ENCODE measurements at regions not wholly inside any gene's neighbourhood (a gene's known extent, or its start where the extent isn't known, plus 50 kb on each side); places are given as distances from the start of the nearest gene placed in this dataset.

DNA sequence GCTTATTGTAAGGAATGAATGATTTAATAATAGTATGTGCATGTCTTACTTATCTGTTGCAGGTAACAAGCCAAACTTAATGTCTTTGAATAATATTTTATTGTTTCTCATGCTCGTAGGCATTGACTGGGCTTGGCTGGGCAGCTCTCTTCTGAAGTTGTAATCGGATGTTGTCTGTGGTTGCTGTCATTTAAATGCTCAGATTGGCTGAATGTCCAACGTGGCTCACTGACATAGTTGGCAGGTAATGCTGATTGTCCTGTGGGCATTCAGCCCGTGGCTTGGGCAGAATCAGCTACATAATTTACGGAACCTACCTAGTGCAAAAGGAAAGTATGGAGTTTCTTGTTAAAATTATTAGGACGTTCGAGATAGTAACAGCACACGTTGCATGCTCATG, 297.4 kb upstream of the GBE1 start:
- DNase-seq (ENCODE audit: low read depth in 1 of 2, low spot score in 1 of 2), result no peak
- no peak overlapping the region for H3K4me3 ChIP-seq (replicated peaks; ENCODE audit: insufficient read depth, low read length)
- TF ChIP-seq, protein P1, sequence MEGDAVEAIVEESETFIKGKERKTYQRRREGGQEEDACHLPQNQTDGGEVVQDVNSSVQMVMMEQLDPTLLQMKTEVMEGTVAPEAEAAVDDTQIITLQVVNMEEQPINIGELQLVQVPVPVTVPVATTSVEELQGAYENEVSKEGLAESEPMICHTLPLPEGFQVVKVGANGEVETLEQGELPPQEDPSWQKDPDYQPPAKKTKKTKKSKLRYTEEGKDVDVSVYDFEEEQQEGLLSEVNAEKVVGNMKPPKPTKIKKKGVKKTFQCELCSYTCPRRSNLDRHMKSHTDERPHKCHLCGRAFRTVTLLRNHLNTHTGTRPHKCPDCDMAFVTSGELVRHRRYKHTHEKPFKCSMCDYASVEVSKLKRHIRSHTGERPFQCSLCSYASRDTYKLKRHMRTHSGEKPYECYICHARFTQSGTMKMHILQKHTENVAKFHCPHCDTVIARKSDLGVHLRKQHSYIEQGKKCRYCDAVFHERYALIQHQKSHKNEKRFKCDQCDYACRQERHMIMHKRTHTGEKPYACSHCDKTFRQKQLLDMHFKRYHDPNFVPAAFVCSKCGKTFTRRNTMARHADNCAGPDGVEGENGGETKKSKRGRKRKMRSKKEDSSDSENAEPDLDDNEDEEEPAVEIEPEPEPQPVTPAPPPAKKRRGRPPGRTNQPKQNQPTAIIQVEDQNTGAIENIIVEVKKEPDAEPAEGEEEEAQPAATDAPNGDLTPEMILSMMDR (IDR thresholded peaks at IDR 0.05; ENCODE audit: insufficient read depth, low read length), result no peak
- TF ChIP-seq GABPA (IDR thresholded peaks at IDR 0.05; ENCODE audit: low read depth) (no peak), POLR2AphosphoS5 (IDR thresholded peaks at IDR 0.05; ENCODE audit: low read depth) (no peak)
- TF ChIP-seq, protein P2, sequence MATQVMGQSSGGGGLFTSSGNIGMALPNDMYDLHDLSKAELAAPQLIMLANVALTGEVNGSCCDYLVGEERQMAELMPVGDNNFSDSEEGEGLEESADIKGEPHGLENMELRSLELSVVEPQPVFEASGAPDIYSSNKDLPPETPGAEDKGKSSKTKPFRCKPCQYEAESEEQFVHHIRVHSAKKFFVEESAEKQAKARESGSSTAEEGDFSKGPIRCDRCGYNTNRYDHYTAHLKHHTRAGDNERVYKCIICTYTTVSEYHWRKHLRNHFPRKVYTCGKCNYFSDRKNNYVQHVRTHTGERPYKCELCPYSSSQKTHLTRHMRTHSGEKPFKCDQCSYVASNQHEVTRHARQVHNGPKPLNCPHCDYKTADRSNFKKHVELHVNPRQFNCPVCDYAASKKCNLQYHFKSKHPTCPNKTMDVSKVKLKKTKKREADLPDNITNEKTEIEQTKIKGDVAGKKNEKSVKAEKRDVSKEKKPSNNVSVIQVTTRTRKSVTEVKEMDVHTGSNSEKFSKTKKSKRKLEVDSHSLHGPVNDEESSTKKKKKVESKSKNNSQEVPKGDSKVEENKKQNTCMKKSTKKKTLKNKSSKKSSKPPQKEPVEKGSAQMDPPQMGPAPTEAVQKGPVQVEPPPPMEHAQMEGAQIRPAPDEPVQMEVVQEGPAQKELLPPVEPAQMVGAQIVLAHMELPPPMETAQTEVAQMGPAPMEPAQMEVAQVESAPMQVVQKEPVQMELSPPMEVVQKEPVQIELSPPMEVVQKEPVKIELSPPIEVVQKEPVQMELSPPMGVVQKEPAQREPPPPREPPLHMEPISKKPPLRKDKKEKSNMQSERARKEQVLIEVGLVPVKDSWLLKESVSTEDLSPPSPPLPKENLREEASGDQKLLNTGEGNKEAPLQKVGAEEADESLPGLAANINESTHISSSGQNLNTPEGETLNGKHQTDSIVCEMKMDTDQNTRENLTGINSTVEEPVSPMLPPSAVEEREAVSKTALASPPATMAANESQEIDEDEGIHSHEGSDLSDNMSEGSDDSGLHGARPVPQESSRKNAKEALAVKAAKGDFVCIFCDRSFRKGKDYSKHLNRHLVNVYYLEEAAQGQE (IDR thresholded peaks at IDR 0.05; ENCODE audit: insufficient replicate concordance, low read depth), result no peak
- H3K27ac ChIP-seq (replicated peaks), result no peak overlapping the region
- H3K27me3 ChIP-seq (ENCODE audit: insufficient read depth, poor library complexity, severe bottlenecking), result no peaks in the 10 kb centered on the region

DNA sequence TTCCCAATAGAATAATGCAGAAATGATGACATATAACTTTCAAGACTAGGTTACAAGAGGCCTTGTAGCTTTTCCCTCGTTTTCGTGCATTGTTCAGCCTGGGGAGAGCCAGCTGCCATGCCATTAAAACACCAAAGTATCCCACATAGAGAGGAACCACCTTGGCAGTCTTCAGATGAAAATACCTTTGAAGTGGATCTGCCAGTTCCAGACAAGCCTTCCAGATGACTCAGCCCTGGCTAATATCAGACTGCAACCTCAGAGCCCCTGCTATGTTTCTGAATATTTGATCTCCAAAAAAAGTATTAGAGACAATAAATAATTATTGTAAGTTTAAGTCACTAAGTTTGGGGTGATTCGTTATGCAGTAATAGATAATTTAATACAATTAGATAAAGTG, 294.3 kb upstream of the GBE1 start:
- Histone ChIP-seq H3K27me3 (ENCODE audit: insufficient read depth, poor library complexity, severe bottlenecking) (no peaks in the 10 kb centered on the region), H3K27ac (replicated peaks) (no peak overlapping the region), H3K4me3 (replicated peaks; ENCODE audit: insufficient read depth, low read length) (no peak overlapping the region)
- no peak for DNase-seq (ENCODE audit: low read depth in 1 of 2, low spot score in 1 of 2)
- TF ChIP-seq, protein P1 (IDR thresholded peaks at IDR 0.05; ENCODE audit: insufficient read depth, low read length), result no peak
- TF ChIP-seq GABPA (IDR thresholded peaks at IDR 0.05; ENCODE audit: low read depth), result no peak

DNA sequence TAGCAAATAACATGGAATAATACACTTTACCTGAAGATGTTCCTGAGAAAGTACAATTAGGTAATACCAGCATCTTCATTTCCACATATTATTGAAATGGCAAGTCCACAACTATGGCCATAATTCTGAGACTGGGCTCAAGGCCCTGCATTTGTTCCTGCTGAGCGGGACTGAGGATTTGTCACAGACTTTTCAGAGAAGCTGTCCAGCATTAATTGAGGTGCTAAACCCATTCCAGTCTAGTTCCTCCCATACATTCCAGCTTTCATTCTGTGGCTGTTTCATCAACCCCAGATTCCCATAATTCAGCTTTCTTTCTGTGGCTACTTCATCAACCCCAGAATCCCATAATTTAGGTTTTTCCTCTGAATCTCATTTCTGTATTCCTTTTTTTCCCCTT, 293.4 kb upstream of the GBE1 start:
- Histone ChIP-seq H3K4me3 (replicated peaks; ENCODE audit: insufficient read depth, low read length) (no peak overlapping the region), H3K27me3 (ENCODE audit: insufficient read depth, poor library complexity, severe bottlenecking) (no peaks in the 10 kb centered on the region), H3K27ac (replicated peaks) (no peak overlapping the region)
- DNase-seq (ENCODE audit: low read depth in 1 of 2, low spot score in 1 of 2), result no peak
- no peak for TF ChIP-seq POLR2AphosphoS5 (IDR thresholded peaks at IDR 0.05; ENCODE audit: low read depth)
- TF ChIP-seq SPI1 (IDR thresholded peaks at IDR 0.05; ENCODE audit: borderline replicate concordance, low read depth), result no peak
- TF ChIP-seq, protein P1 (IDR thresholded peaks at IDR 0.05; ENCODE audit: insufficient read depth, low read length), result no peak
- TF ChIP-seq, protein P2 (IDR thresholded peaks at IDR 0.05; ENCODE audit: insufficient replicate concordance, low read depth), result no peak
- no peak for TF ChIP-seq GABPA (IDR thresholded peaks at IDR 0.05; ENCODE audit: low read depth)

DNA sequence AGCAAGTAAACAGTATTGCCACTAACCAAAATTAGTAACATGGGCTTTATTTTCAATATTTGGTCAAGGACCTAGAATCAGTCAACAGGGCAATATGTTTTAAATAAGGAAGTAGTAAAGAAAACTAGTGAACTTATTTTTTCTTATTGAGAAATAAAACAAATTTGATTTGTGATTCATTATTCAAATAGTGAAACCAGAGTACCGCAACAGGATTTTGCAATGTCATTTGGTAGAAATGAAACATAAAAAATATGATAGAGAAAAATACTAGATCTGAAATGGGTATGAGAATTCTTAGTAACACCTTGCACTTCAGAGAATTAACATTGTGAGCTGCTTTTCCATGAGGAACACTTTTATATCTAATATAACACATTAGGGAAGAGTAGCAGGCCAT, 291.8 kb upstream of the GBE1 start:
- no peak for TF ChIP-seq GABPA (IDR thresholded peaks at IDR 0.05; ENCODE audit: low read depth)
- TF ChIP-seq, protein P1 (IDR thresholded peaks at IDR 0.05; ENCODE audit: insufficient read depth, low read length), result no peak
- no peak for TF ChIP-seq SPI1 (IDR thresholded peaks at IDR 0.05; ENCODE audit: borderline replicate concordance, low read depth)
- TF ChIP-seq, protein P2 (IDR thresholded peaks at IDR 0.05; ENCODE audit: insufficient replicate concordance, low read depth), result no peak
- TF ChIP-seq POLR2AphosphoS5 (IDR thresholded peaks at IDR 0.05; ENCODE audit: low read depth), result no peak
- no peak for DNase-seq (ENCODE audit: low read depth in 1 of 2, low spot score in 1 of 2)
- Histone ChIP-seq H3K27me3 (ENCODE audit: insufficient read depth, poor library complexity, severe bottlenecking) (no peaks in the 10 kb centered on the region), H3K27ac (replicated peaks) (no peak overlapping the region), H3K4me3 (replicated peaks; ENCODE audit: insufficient read depth, low read length) (no peak overlapping the region)

Data from HL-60 (cell line).